ENCODE measurements at regions not wholly inside any gene's neighbourhood (a gene's known extent, or its start where the extent isn't known, plus 50 kb on each side); places are given as distances from the start of the nearest gene placed in this dataset.
A peak's percentile ranks its signal among the peaks of the same experiment; 100 is the strongest.

- DNase-seq: peak; percentile 92
Observed at GRCh38 chr5:135246923-135247795, 151.9 kb downstream of the MACROH2A1 start.

GRCh38 chr5:135246605-135246922 lies 152.5 kb downstream of the MACROH2A1 start:
- DNase-seq: no peak

GRCh38 chr5:135245521-135246499 lies 153.2 kb downstream of the MACROH2A1 start:
- peak; percentile 49 for DNase-seq

DNA sequence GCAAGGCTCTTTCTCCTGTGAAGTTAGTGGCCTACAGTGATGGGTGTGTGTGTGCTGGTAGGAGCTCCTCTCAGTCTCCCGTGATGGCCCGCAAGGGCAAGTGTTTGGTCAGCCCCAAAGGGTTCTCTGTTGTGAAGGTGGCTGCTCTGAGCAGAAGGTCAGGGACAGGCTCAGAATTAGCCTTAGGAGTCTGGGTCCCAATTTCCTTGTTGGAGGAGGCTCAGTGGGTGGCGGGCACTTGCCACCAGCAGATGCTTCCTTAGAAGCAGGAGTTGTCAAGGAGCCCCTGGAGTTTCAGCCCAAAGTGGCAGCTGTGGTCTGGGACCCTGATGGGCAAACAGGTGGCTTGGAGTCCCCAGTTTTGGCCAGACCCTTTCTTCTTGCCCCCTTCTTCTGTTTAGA lies 154.4 kb downstream of the MACROH2A1 start:
- no peak for DNase-seq

GRCh38 chr5:135243556-135244285 lies 155.3 kb downstream of the MACROH2A1 start:
- DNase-seq: no peak

- DNase-seq: no peak
Observed at GRCh38 chr5:135242866-135243555, 156.0 kb downstream of the MACROH2A1 start.

DNA sequence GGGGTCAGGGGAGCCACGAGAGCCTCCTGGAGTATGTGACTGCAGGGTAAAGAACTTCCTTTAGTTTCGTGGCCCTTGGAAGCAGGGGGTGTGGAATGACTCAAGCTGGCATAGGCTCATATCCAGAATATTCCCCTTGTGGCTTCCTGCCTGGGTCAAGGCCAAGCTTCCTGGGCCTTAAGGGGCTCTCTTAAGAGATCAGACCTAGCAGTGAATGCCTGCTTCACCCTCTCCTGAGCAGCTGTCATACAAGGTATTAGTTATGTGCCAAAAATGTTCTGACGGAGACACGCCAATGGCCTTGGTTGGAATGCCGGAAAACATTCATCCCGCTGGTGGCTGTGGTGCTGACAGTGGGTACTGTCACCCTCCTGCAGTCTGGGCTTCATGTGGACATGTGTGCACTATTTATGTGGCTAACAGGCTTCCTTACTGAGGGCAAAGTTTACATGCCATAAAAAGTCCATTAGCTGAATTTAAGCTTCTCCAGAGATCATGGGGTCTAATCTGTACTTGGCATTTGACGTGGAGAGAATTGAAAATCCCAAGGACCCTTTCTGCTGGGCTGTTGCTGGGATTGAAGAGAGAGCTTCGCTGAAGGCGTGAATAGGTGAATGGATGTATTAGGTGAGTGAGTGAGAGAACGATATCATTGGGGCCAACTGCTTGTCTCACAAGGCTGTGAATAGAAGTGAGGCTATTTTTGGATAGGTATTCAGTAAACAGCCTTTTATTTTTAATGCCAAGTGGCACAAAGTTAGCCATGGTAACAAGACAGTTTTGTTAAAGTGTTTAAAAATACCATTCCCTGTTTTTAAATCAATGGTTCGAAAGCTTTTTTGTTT lies 156.8 kb downstream of the MACROH2A1 start:
- DNase-seq: peak; percentile 92

DNA sequence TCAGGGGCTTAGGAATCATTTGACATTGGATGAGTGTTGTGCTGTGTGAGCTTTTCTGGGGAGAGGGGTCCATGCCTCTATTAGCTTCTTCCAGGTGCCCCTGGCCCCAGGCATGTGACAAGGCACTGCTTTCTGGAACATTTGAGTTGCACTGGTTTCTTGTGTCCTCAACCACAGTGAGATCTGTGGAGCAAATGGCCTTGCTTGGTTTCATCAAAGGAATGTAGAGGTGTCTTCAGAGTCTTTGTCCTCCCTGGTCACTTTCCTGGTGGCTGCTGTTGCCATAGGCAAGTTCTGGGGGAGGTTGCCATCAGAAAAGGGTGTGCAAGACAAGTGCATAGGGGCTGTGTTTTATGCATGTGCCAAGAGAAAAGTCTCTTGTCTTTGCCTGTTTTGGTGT lies 157.5 kb downstream of the MACROH2A1 start:
- no peak for DNase-seq

- DNase-seq: no peak
Observed at GRCh38 chr5:135240781-135241360, 158.2 kb downstream of the MACROH2A1 start.

GRCh38 chr5:135240283-135240633 lies 158.8 kb downstream of the MACROH2A1 start:
- DNase-seq: no peak

GRCh38 chr5:135239453-135240282 lies 159.4 kb downstream of the MACROH2A1 start:
- DNase-seq: no peak

- no peak for DNase-seq
Observed at GRCh38 chr5:135238622-135239452, 160.2 kb downstream of the MACROH2A1 start.

GRCh38 chr5:135237748-135238103 lies 161.3 kb downstream of the MACROH2A1 start:
- peak; percentile 66 for DNase-seq

DNA sequence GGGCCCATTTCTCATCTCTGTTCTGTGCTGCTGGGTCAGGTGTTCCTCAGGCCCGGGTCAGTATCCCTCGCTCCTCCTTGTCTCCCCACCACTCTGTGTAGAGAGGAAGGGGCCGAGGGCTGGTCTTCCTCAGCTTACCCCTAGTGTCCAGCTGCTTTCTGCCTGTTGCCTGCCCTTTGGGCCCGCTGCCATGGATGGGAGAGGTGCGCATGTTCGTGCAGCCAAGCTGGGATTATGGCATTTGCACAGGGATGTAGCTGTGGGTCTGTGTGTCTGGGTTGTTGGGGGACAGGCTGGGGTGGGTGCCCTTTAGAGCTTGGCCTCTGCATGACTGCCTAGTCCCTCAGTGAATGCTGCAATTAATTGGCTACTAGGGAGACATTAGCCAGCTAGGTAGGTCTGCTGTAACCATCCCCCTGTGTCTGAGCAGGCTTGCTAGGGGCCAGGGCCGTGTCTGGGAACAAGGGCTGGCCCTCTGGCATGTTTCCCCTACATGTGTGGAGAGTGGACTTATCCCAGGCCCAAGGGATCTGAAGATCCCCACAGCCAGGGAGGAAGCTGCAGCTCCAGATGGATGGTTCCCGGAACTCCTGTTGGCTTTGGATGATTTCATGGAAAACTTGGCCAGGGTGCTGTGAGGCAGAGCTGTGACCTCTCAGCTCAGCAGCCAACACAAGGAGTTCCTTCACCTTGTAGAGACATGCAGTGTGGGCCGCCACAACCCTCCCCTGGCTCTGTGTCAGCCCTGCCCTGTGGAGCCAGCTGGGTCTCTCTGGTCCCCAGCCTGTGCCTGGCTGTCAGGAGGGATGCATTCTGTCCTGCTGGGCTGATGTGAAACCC lies 161.9 kb downstream of the MACROH2A1 start:
- peak; percentile 28 for DNase-seq

- no peak for DNase-seq
Observed at GRCh38 chr5:135236228-135236907, 162.7 kb downstream of the MACROH2A1 start.

- DNase-seq: no peak
Observed at GRCh38 chr5:135235551-135236227, 163.3 kb downstream of the MACROH2A1 start.
